Endodermal cell (in vitro differentiated cells): ENCODE measurements at regions not wholly inside any gene's neighbourhood (a gene's known extent, or its start where the extent isn't known, plus 50 kb on each side); places are given as distances from the start of the nearest gene placed in this dataset.

Source experiments
- DNase-seq: peaks from one replicate; pipeline ENCODE4 v3.0.0-alpha.2; 2017
- H3K27ac ChIP-seq: 2 replicates; pipeline ENCODE4 v1.5.1; 2013; ENCODE audit warnings: mild to moderate bottlenecking, low read depth, low read length, moderate library complexity
- H3K27me3 ChIP-seq: 2 replicates; pipeline ENCODE4 v1.6.1; 2013; ENCODE audit warnings: mild to moderate bottlenecking, low read length, moderate library complexity; ENCODE audit not compliant: insufficient read depth, control insufficient read depth, poor library complexity, severe bottlenecking
- H3K36me3 ChIP-seq: 2 replicates; pipeline ENCODE4 v1.7.0; 2013; ENCODE audit warnings: mild to moderate bottlenecking, low read length, moderate library complexity; ENCODE audit not compliant: control insufficient read depth, insufficient read depth
- H3K4me1 ChIP-seq: one replicate; pipeline ENCODE4 v1.7.0; 2013; ENCODE audit warnings: low read length; ENCODE audit not compliant: control insufficient read depth, insufficient read depth
- H3K4me3 ChIP-seq: 2 replicates; pipeline ENCODE4 v1.5.1; 2013; ENCODE audit warnings: mild to moderate bottlenecking, low read length, moderate library complexity
- H3K9ac ChIP-seq: 2 replicates; pipeline ENCODE4 v1.6.1; 2013; ENCODE audit warnings: mild to moderate bottlenecking, low read length, moderate library complexity; ENCODE audit not compliant: poor library complexity, severe bottlenecking; ENCODE audit errors: extremely low read depth
- H3K9me3 ChIP-seq: 2 replicates; pipeline ENCODE4 v1.6.1; 2013; ENCODE audit warnings: mild to moderate bottlenecking, low read length, moderate library complexity; ENCODE audit not compliant: control insufficient read depth
- H3K27ac Mint-ChIP-seq: 2 replicates; pipeline ENCODE4 v1.8.0; 2020; ENCODE audit warnings: mixed read lengths
- H3K27me3 Mint-ChIP-seq: 2 replicates; pipeline ENCODE4 v1.8.0; 2021; ENCODE audit warnings: mild to moderate bottlenecking, mixed read lengths; ENCODE audit not compliant: insufficient read depth
- H3K36me3 Mint-ChIP-seq: 2 replicates; pipeline ENCODE4 v1.8.0; 2020; ENCODE audit warnings: low read depth, mixed read lengths
- H3K4me1 Mint-ChIP-seq: 2 replicates; pipeline ENCODE4 v1.8.0; 2020; ENCODE audit warnings: mixed read lengths
- H3K4me3 Mint-ChIP-seq: 2 replicates; pipeline ENCODE4 v1.8.0; 2020; ENCODE audit warnings: mild to moderate bottlenecking, moderate library complexity, mixed read lengths
- H3K9me3 Mint-ChIP-seq: 2 replicates; pipeline ENCODE4 v1.8.0; 2020; ENCODE audit warnings: mild to moderate bottlenecking, mixed read lengths
- WGBS, 2 experiments: methylation state at CpG; one replicate each; pipeline versions ENCODE4 v1.1.5 to v1.1.7; 2013; ENCODE audit warnings: missing lambda C conversion rate in 2 of 2, mixed read lengths in 1 of 2; ENCODE audit not compliant: insufficient coverage in 1 of 2, insufficient read length in 1 of 2; 5-methylcytosine and 5-hydroxymethylcytosine counted together
- TF ChIP-seq, protein P1 (sequence below): fragments of 200-600 bp; sonication (generic); conservative IDR thresholded peaks from 2 replicates; pipeline ENCODE4 v1.5.0; 2021; ENCODE audit warnings: antibody characterized with exemption, mild to moderate bottlenecking

DNA sequence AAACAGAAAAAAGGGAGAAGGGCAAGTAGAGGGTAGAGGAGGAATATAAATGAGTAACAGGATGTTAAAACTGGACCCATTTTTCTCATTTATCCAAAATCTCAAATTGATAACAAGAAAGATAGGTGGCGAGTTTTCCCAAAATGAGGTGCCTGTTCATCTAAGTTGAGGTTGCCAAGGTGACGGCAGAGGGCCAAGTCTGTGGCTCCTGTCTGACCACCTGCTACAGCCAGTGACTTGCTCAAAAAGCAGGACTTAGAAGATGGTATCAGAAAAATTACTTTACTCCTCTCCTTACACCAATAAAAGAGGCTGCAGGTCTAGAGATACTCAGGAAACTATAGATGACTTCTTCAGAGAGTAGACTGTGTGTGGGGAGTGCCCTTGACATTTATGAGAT is 137.6 kb upstream of the ZNF385D start:
- no peak overlapping the region for H3K4me3 ChIP-seq
- no peak overlapping the region for H3K27ac ChIP-seq
- DNase-seq = no peak
- no peaks in the 10 kb centered on the region for H3K27me3 Mint-ChIP-seq
- no peaks in the 10 kb centered on the region for H3K9me3 ChIP-seq
- 90 to 100% methylated on average over 1 to 2 of the region's 2 CpGs for WGBS, 2 experiments
- H3K27me3 ChIP-seq = no peaks in the 10 kb centered on the region
- H3K27ac Mint-ChIP-seq = no peak overlapping the region
- no peak overlapping the region for H3K4me3 Mint-ChIP-seq
- H3K36me3 ChIP-seq = no peaks in the 10 kb centered on the region
- TF ChIP-seq, protein P1, sequence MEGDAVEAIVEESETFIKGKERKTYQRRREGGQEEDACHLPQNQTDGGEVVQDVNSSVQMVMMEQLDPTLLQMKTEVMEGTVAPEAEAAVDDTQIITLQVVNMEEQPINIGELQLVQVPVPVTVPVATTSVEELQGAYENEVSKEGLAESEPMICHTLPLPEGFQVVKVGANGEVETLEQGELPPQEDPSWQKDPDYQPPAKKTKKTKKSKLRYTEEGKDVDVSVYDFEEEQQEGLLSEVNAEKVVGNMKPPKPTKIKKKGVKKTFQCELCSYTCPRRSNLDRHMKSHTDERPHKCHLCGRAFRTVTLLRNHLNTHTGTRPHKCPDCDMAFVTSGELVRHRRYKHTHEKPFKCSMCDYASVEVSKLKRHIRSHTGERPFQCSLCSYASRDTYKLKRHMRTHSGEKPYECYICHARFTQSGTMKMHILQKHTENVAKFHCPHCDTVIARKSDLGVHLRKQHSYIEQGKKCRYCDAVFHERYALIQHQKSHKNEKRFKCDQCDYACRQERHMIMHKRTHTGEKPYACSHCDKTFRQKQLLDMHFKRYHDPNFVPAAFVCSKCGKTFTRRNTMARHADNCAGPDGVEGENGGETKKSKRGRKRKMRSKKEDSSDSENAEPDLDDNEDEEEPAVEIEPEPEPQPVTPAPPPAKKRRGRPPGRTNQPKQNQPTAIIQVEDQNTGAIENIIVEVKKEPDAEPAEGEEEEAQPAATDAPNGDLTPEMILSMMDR = no peak
- H3K4me1 Mint-ChIP-seq = peaks cover 8% of the 10 kb centered on the region
- H3K36me3 Mint-ChIP-seq = no peaks in the 10 kb centered on the region
- H3K9ac ChIP-seq = no peak overlapping the region
- no peaks in the 10 kb centered on the region for H3K9me3 Mint-ChIP-seq
- peaks cover 3% of the 10 kb centered on the region for H3K4me1 ChIP-seq

GRCh38 chr3:21889166-21889565 is 138.2 kb upstream of the ZNF385D start:
- Histone ChIP-seq H3K4me3 (no peak overlapping the region), H3K9me3 (no peaks in the 10 kb centered on the region), H3K9ac (no peak overlapping the region), H3K4me1 (peaks cover 3% of the 10 kb centered on the region), H3K27me3 (no peaks in the 10 kb centered on the region), H3K27ac (no peak overlapping the region), H3K36me3 (no peaks in the 10 kb centered on the region)
- Mint-ChIP-seq H3K36me3 (no peaks in the 10 kb centered on the region), H3K9me3 (no peaks in the 10 kb centered on the region), H3K4me3 (no peak overlapping the region), H3K27ac (no peak overlapping the region), H3K4me1 (peaks cover 8% of the 10 kb centered on the region), H3K27me3 (no peaks in the 10 kb centered on the region)
- TF ChIP-seq, protein P1 = no peak
- no peak for DNase-seq
- WGBS, 2 experiments = 86 to 100% methylated on average over 1 to 2 of the region's 2 CpGs

- Mint-ChIP-seq H3K4me1 (peaks cover 8% of the 10 kb centered on the region), H3K9me3 (no peaks in the 10 kb centered on the region), H3K27ac (no peak overlapping the region), H3K27me3 (no peaks in the 10 kb centered on the region), H3K4me3 (no peak overlapping the region), H3K36me3 (no peaks in the 10 kb centered on the region)
- Histone ChIP-seq H3K9me3 (no peaks in the 10 kb centered on the region), H3K27ac (no peak overlapping the region), H3K36me3 (no peaks in the 10 kb centered on the region), H3K4me1 (peaks cover 3% of the 10 kb centered on the region), H3K4me3 (no peak overlapping the region), H3K9ac (no peak overlapping the region), H3K27me3 (no peaks in the 10 kb centered on the region)
- TF ChIP-seq, protein P1 = no peak
- no peak for DNase-seq
- WGBS, 2 experiments = 89% methylated on average over 1 of the region's 2 CpGs
Observed at GRCh38 chr3:21892104-21892503, 141.1 kb upstream of the ZNF385D start.
